Brain microvascular endothelial cell (primary cell): ENCODE measurements at regions not wholly inside any gene's neighbourhood (a gene's known extent, or its start where the extent isn't known, plus 50 kb on each side); places are given as distances from the start of the nearest gene placed in this dataset.

Experiments
- DNase-seq: peaks from one replicate; pipeline ENCODE4 v3.0.0-alpha.2; 2020
- H3K27ac ChIP-seq: fragments of 250-450 bp; sonication (Bioruptor Pico); 2 replicates; pipeline ENCODE4 v1.5.1; 2020; ENCODE audit warnings: mild to moderate bottlenecking, moderate library complexity
- H3K27me3 ChIP-seq: fragments of 250-450 bp; sonication (Bioruptor Pico); replicated peaks from 2 replicates; pipeline ENCODE4 v1.5.1; 2020; ENCODE audit warnings: mild to moderate bottlenecking
- H3K36me3 ChIP-seq: fragments of 250-450 bp; sonication (Bioruptor Pico); replicated peaks from 2 replicates; pipeline ENCODE4 v1.5.1; 2020; ENCODE audit warnings: mild to moderate bottlenecking
- H3K4me3 ChIP-seq: 2 replicates; pipeline ENCODE4 v1.5.1; 2011; ENCODE audit warnings: low read depth, mild to moderate bottlenecking, control low read depth, low read length, moderate library complexity
- in situ Hi-C: cut with HindIII; loops from 2 replicates; pipeline ENCODE4 v1.10.0; 2017; ENCODE audit warnings: low sequenced_read_pairs, low pct_ligation_motif_present
- TF ChIP-seq, protein P1 (sequence below): IDR thresholded peaks from 2 replicates; pipeline ENCODE4 v1.5.1; 2011; ENCODE audit warnings: low read depth, mild to moderate bottlenecking, moderate library complexity, low read length, control low read depth, inconsistent platforms; ENCODE audit errors: missing control alignments

DNA sequence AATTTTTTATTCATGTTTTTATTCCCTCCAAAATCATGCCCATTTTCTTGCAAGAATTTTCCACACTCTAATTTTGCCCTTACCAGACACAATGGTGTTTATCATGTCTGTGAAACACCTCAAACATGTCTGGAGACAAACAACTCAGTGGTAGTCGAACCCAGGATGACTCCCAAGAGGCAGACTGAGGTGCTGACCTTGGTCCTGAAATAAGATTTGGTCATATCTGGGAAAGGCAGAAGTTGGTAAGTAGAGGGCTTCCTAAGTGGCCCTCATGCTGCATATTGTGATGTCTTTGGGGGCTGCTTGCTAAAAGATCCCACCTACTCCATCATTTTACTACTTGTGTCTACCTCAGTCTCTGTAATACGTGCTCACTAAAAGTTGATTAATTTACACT, 369.4 kb upstream of the ISX start:
- Histone ChIP-seq H3K4me3 (no peak overlapping the region), H3K36me3 (no peaks in the 10 kb centered on the region), H3K27ac (no peak overlapping the region), H3K27me3 (no peaks in the 10 kb centered on the region)
- no peak for DNase-seq
- TF ChIP-seq, protein P1, sequence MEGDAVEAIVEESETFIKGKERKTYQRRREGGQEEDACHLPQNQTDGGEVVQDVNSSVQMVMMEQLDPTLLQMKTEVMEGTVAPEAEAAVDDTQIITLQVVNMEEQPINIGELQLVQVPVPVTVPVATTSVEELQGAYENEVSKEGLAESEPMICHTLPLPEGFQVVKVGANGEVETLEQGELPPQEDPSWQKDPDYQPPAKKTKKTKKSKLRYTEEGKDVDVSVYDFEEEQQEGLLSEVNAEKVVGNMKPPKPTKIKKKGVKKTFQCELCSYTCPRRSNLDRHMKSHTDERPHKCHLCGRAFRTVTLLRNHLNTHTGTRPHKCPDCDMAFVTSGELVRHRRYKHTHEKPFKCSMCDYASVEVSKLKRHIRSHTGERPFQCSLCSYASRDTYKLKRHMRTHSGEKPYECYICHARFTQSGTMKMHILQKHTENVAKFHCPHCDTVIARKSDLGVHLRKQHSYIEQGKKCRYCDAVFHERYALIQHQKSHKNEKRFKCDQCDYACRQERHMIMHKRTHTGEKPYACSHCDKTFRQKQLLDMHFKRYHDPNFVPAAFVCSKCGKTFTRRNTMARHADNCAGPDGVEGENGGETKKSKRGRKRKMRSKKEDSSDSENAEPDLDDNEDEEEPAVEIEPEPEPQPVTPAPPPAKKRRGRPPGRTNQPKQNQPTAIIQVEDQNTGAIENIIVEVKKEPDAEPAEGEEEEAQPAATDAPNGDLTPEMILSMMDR: no peak
- in situ Hi-C loops: no loop called here

DNA sequence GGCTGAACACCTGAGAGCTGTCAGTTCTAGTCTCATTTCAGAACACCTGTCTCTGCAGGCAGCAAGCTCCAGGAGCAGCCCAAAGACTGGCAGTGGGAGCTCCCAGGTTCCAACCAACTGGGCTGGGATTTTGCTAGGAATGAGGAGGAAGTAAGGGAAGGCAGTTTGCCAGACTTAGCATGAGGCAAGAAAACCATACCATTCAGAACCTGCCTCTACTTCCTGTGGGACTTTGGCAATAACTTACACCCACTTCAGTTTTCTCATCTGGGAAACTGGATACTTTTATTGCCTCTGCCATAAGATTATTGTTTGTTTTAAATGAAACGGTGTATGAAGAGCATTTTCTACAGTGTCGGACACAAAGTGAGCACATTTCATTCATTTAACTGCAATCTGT, 363.7 kb upstream of the ISX start:
- Histone ChIP-seq H3K36me3 (no peaks in the 10 kb centered on the region), H3K27me3 (no peaks in the 10 kb centered on the region), H3K27ac (no peak overlapping the region), H3K4me3 (no peak overlapping the region)
- no peak for DNase-seq
- in situ Hi-C loops: no loop called here
- TF ChIP-seq, protein P1: no peak

DNA sequence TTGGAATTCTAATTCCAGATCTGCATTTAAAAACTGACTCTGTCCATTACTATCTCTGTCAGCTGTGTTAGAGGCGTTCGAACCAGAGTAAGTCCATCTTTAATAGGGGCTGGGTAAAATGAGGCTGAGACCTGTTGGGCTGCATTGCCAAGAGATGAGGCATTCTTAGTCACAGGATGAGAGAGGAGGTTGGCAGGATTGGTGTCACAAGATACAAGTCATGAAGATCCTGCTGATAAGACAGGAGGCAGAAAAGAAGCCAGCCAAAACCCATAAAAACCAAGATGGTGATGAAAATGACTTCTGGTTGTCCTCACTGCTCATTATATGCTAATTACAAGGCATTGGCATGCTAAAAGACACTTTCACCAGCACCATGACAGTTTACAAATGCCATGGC, 356.3 kb upstream of the ISX start:
- Histone ChIP-seq H3K27ac (no peak overlapping the region), H3K27me3 (no peaks in the 10 kb centered on the region), H3K4me3 (no peak overlapping the region), H3K36me3 (no peaks in the 10 kb centered on the region)
- TF ChIP-seq, protein P1: no peak
- DNase-seq: no peak
- in situ Hi-C loops: no loop called here

DNA sequence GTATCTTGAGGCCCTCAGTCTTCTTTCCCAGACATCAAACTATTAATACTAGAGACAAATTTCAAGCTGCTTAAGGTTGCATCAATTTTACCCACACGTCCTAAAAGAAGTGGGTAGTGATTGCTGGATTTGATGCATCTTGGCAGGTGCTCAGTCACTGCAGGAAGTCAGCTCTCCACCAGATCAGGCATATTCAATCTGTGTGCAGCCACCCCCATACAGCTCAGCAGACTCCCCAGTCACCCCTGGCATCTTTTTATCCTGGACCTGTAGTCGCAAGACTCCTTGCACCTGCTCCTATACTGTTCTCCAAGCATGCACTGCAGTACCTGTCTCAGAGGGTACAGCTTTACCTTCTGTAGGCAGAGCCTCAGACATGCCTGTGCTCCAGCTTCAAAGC, 343.1 kb upstream of the ISX start:
- Histone ChIP-seq H3K4me3 (no peak overlapping the region), H3K36me3 (no peaks in the 10 kb centered on the region), H3K27ac (no peak overlapping the region), H3K27me3 (no peaks in the 10 kb centered on the region)
- TF ChIP-seq, protein P1: no peak
- in situ Hi-C loops: no loop called here
- no peak for DNase-seq

DNA sequence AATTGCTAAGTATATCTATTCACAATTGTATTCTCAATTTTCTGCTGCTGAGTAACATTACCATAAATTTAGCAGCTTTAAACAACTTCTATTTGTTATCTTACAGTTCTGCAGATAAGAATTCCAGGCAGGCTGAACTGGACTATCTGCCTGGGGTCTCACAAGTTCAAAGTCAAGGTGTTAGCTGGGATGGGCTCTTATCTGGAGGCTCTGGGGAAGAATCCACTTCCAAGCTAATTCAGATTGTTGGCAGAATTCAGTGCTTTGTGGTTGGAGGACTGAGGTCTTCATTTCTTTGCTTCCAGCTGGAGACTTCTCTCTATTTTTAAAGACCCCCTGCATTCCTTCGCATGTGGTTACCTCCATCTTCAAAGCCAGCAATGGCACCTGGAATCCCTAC, 329.9 kb upstream of the ISX start:
- TF ChIP-seq, protein P1: no peak
- in situ Hi-C loops: no loop called here
- Histone ChIP-seq H3K36me3 (no peaks in the 10 kb centered on the region), H3K27ac (no peak overlapping the region), H3K27me3 (no peaks in the 10 kb centered on the region), H3K4me3 (no peak overlapping the region)
- no peak for DNase-seq

DNA sequence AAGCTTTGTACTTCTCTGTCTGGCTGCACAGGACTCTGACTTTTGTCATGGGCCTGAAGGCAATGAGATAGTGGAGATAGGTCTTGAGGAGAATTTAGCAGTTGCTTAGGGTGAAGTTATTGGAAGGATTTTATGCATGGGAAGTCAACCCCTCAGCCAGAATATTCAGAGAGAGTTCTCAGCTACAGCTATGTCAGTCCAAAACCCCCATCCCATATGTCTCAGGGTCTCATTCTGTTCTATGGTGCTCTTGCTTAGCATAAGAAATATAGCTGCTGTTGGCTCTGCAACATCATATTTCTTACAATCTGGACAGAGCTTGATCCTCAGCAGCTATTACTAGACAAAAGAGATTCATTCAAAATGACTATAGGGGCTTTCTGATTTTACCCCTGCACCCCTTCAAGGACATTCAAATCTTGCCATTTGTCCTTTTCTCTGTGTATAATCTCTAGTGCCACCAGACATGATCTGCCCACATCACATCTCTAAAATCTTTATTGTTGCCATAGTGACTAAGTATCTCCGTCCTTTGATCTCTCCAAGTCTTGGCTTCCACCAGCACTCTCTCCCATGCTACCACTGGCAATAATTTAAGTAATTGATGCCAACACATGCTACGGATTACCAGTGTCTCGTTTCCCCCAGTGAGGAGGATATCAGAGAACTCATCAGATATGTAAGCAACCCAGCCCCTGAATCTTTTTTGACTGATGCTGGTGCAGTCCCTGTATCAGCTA, 327.1 kb upstream of the ISX start:
- no peaks in the 10 kb centered on the region for H3K36me3 ChIP-seq
- no peak overlapping the region for H3K27ac ChIP-seq
- no peaks in the 10 kb centered on the region for H3K27me3 ChIP-seq
- no peak overlapping the region for H3K4me3 ChIP-seq
- DNase-seq: no peak
- TF ChIP-seq, protein P1: no peak
- in situ Hi-C loops: no loop called here
